ENCODE measurements at regions not wholly inside any gene's neighbourhood (a gene's known extent, or its start where the extent isn't known, plus 50 kb on each side); places are given as distances from the start of the nearest gene placed in this dataset.
"Not testable (repeated sequence)": the region's sequence is repeated elsewhere in the genome, so short reads cannot be mapped to it uniquely, and the experiment has no call there.

GRCh38 chr9:22969350-22969979, 522.8 kb downstream of the DMRTA1 start:
- Histone ChIP-seq H3K79me2 (ENCODE audit: control insufficient read depth, low read length) (no peaks in the 10 kb centered on the region), H3K4me1 (ENCODE audit: control insufficient read depth, low read length) (no peaks in the 10 kb centered on the region), H4K20me1 (ENCODE audit: control insufficient read depth, insufficient read depth, low read depth, low read length) (no peaks in the 10 kb centered on the region), H3K9me2 (replicated peaks; ENCODE audit: control insufficient read depth, low read length) (no peaks in the 10 kb centered on the region), H3K36me3 (ENCODE audit: control insufficient read depth, low read length) (no peaks in the 10 kb centered on the region), H3K4me2 (ENCODE audit: low read length) (no peak overlapping the region), H3K27ac (ENCODE audit: low read depth, low read length) (no peak overlapping the region), H3K9me3 (ENCODE audit: control insufficient read depth, insufficient read depth, low read length) (no peaks in the 10 kb centered on the region), H3K27me3 (ENCODE audit: control insufficient read depth, low read length) (no peaks in the 10 kb centered on the region), H3F3A (ENCODE audit: control insufficient read depth, insufficient read depth) (no peaks in the 10 kb centered on the region), H3K4me3 (ENCODE audit: low read length) (no peak overlapping the region)
- TF ChIP-seq, protein P1, sequence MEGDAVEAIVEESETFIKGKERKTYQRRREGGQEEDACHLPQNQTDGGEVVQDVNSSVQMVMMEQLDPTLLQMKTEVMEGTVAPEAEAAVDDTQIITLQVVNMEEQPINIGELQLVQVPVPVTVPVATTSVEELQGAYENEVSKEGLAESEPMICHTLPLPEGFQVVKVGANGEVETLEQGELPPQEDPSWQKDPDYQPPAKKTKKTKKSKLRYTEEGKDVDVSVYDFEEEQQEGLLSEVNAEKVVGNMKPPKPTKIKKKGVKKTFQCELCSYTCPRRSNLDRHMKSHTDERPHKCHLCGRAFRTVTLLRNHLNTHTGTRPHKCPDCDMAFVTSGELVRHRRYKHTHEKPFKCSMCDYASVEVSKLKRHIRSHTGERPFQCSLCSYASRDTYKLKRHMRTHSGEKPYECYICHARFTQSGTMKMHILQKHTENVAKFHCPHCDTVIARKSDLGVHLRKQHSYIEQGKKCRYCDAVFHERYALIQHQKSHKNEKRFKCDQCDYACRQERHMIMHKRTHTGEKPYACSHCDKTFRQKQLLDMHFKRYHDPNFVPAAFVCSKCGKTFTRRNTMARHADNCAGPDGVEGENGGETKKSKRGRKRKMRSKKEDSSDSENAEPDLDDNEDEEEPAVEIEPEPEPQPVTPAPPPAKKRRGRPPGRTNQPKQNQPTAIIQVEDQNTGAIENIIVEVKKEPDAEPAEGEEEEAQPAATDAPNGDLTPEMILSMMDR (IDR thresholded peaks at IDR 0.05; ENCODE audit: low read depth, low read length, poor library complexity, severe bottlenecking), result no peak
- no peak for TF ChIP-seq EZH2phosphoT487 (IDR thresholded peaks at IDR 0.05; ENCODE audit: borderline replicate concordance, low read length)

DNA sequence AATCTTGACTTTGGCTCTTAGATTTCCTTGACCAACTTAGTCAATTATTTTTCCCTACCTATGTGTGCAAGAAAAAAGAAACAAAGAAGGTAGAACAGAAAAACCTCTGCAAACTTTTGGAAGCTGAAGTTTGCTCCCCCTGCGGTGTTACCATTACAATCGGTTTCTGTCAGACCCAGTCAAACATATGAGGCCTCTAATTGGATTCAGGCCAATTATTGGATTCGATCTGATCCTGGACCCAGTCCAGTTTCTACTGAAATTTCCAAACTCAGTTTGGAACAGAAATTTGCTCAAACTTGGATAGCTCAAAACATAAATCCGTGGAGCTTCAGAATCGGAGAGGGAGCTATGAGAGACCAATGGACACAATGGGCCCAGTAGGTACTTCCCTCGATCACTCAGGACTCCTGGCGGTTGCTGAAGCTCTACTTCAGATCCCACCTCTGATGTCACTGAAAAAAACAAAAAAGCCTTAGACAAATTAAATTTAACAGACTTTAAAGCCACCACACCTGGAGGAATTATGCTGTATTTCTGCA, 523.9 kb downstream of the DMRTA1 start:
- Histone ChIP-seq H3K4me3 (ENCODE audit: low read length) (no peak overlapping the region), H3K9me3 (ENCODE audit: control insufficient read depth, insufficient read depth, low read length) (no peaks in the 10 kb centered on the region), H3K4me1 (ENCODE audit: control insufficient read depth, low read length) (no peaks in the 10 kb centered on the region), H4K20me1 (ENCODE audit: control insufficient read depth, insufficient read depth, low read depth, low read length) (no peaks in the 10 kb centered on the region), H3K36me3 (ENCODE audit: control insufficient read depth, low read length) (no peaks in the 10 kb centered on the region), H3K27ac (ENCODE audit: low read depth, low read length) (no peak overlapping the region), H3K79me2 (ENCODE audit: control insufficient read depth, low read length) (no peaks in the 10 kb centered on the region), H3F3A (ENCODE audit: control insufficient read depth, insufficient read depth) (no peaks in the 10 kb centered on the region), H3K9me2 (replicated peaks; ENCODE audit: control insufficient read depth, low read length) (no peaks in the 10 kb centered on the region), H3K27me3 (ENCODE audit: control insufficient read depth, low read length) (no peaks in the 10 kb centered on the region), H3K4me2 (ENCODE audit: low read length) (no peak overlapping the region)
- no peak for TF ChIP-seq EZH2phosphoT487 (IDR thresholded peaks at IDR 0.05; ENCODE audit: borderline replicate concordance, low read length)

DNA sequence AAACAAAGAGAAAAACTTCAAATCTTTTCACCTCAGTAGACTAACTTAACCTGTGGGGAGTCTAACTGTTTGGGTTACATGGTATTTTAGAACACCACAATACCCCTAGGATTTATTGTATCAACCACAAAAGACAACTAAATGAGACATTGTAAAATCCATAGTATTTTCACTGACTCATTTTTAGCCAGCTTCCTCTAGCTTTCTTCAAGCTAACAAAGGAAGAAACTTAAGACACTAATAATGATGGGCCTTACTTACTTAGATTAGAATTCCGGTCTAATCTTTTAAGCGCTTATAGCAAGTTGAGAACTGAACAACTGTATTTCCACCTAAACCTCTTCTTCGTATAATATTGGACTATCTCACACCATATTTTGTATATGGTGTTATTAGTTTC, 529.3 kb downstream of the DMRTA1 start:
- Histone ChIP-seq H3K36me3 (ENCODE audit: control insufficient read depth, low read length) (no peaks in the 10 kb centered on the region), H4K20me1 (ENCODE audit: control insufficient read depth, insufficient read depth, low read depth, low read length) (no peaks in the 10 kb centered on the region), H3K4me2 (ENCODE audit: low read length) (no peak overlapping the region), H3K9me3 (ENCODE audit: control insufficient read depth, insufficient read depth, low read length) (no peaks in the 10 kb centered on the region), H3K79me2 (ENCODE audit: control insufficient read depth, low read length) (no peaks in the 10 kb centered on the region), H3K4me3 (ENCODE audit: low read length) (no peak overlapping the region), H3K27me3 (ENCODE audit: control insufficient read depth, low read length) (no peaks in the 10 kb centered on the region), H3K4me1 (ENCODE audit: control insufficient read depth, low read length) (no peaks in the 10 kb centered on the region), H3F3A (ENCODE audit: control insufficient read depth, insufficient read depth) (no peaks in the 10 kb centered on the region), H3K27ac (ENCODE audit: low read depth, low read length) (no peak overlapping the region), H3K9me2 (replicated peaks; ENCODE audit: control insufficient read depth, low read length) (no peaks in the 10 kb centered on the region)
- TF ChIP-seq EZH2phosphoT487 (IDR thresholded peaks at IDR 0.05; ENCODE audit: borderline replicate concordance, low read length), result no peak
- TF ChIP-seq, protein P1 (IDR thresholded peaks at IDR 0.05; ENCODE audit: low read depth, low read length, poor library complexity, severe bottlenecking), result no peak

GRCh38 chr9:22976454-22976853, 529.8 kb downstream of the DMRTA1 start:
- no peaks in the 10 kb centered on the region for H3K9me2 ChIP-seq (replicated peaks; ENCODE audit: control insufficient read depth, low read length)
- H4K20me1 ChIP-seq (ENCODE audit: control insufficient read depth, insufficient read depth, low read depth, low read length), result no peaks in the 10 kb centered on the region
- H3K27me3 ChIP-seq (ENCODE audit: control insufficient read depth, low read length), result no peaks in the 10 kb centered on the region
- no peak overlapping the region for H3K27ac ChIP-seq (ENCODE audit: low read depth, low read length)
- H3K36me3 ChIP-seq (ENCODE audit: control insufficient read depth, low read length), result no peaks in the 10 kb centered on the region
- H3K79me2 ChIP-seq (ENCODE audit: control insufficient read depth, low read length), result no peaks in the 10 kb centered on the region
- no peaks in the 10 kb centered on the region for H3F3A ChIP-seq (ENCODE audit: control insufficient read depth, insufficient read depth)
- H3K4me2 ChIP-seq (ENCODE audit: low read length), result no peak overlapping the region
- H3K9me3 ChIP-seq (ENCODE audit: control insufficient read depth, insufficient read depth, low read length), result no peaks in the 10 kb centered on the region
- no peak overlapping the region for H3K4me3 ChIP-seq (ENCODE audit: low read length)
- TF ChIP-seq EZH2phosphoT487 (IDR thresholded peaks at IDR 0.05; ENCODE audit: borderline replicate concordance, low read length), result no peak
- TF ChIP-seq, protein P1 (IDR thresholded peaks at IDR 0.05; ENCODE audit: low read depth, low read length, poor library complexity, severe bottlenecking), result no peak
- H3K4me1 ChIP-seq (ENCODE audit: control insufficient read depth, low read length), result no peaks in the 10 kb centered on the region

DNA sequence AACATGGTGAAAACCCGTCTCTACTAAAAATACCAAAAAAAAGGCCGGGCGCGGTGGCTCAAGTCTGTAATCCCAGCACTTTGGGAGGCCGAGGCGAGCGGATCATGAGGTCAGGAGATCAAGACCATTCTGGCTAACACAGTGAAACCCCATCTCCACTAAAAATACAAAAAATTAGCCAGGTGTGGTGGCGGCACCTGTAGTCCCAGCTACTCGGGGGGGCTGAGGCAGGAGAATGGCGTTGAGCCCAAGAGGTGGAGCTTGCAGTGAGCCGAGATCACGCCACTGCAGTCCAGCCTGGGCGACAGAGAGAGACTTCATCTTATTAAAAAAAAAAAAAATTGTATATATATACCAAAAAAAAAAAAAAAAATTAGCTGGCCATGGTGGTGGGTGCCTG, 533.8 kb downstream of the DMRTA1 start:
- H3K36me3 ChIP-seq (ENCODE audit: control insufficient read depth, low read length); H3K4me3 ChIP-seq (ENCODE audit: low read length); H3K27ac ChIP-seq (ENCODE audit: low read depth, low read length); H3K79me2 ChIP-seq (ENCODE audit: control insufficient read depth, low read length); H4K20me1 ChIP-seq (ENCODE audit: control insufficient read depth, insufficient read depth, low read depth, low read length); H3F3A ChIP-seq (ENCODE audit: control insufficient read depth, insufficient read depth); H3K9me2 ChIP-seq (replicated peaks; ENCODE audit: control insufficient read depth, low read length); H3K4me2 ChIP-seq (ENCODE audit: low read length); H3K9me3 ChIP-seq (ENCODE audit: control insufficient read depth, insufficient read depth, low read length); H3K27me3 ChIP-seq (ENCODE audit: control insufficient read depth, low read length); H3K4me1 ChIP-seq (ENCODE audit: control insufficient read depth, low read length): not testable (repeated sequence)

Measured in DOHH2 (cell line).